ENCODE measurements at regions not wholly inside any gene's neighbourhood (a gene's known extent, or its start where the extent isn't known, plus 50 kb on each side); places are given as distances from the start of the nearest gene placed in this dataset.

DNA sequence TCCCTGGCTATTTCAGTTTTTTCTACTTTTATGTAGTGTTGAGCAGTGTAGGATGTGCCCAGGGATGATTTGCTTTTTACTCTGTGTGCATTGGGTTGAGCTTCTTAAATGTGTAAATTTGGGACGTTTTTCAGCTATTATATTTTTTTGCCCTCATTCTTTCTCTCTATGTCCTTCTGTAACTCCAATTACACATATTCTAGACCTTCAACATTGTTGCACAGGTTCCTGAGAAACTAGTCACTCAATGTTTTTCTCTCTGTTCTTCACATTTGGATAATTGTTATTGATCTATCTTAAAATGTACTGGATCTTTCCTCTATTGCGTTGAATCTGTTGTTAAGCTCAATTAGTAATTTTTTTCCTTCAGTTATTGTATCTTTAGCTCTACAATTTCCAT, 162.7 kb upstream of the TCF21 start:
- H3K9me2 ChIP-seq (replicated peaks; ENCODE audit: low read length): no peaks in the 10 kb centered on the region
- H3K4me2 ChIP-seq (ENCODE audit: low read length): no peak overlapping the region
- no peaks in the 10 kb centered on the region for H4K20me1 ChIP-seq (ENCODE audit: low read length)
- H3K9me3 ChIP-seq (ENCODE audit: low read length): no peaks in the 10 kb centered on the region
- no peak overlapping the region for H3K27ac ChIP-seq (ENCODE audit: low read length)
- ATAC-seq: no peak
- no peaks in the 10 kb centered on the region for H3K36me3 ChIP-seq (ENCODE audit: low read depth, low read length)
- CTCF ChIA-PET: no interaction called here
- POLR2A ChIA-PET (ENCODE audit: unreplicated experiment): interaction anchor here (0.6 kb wide), 1 partner anchor 78 kb away, joined by 3 read pairs; no protein-coding TSS in a partner anchor
- H3K9ac ChIP-seq (ENCODE audit: low read length): no peak overlapping the region
- H3K4me1 ChIP-seq (ENCODE audit: insufficient read depth, low read length): no peaks in the 10 kb centered on the region; the same call in 1 of the 2 replicates
- intact Hi-C loops (cut with micrococcal nuclease): no loop called here
- no peaks in the 10 kb centered on the region for H3F3A ChIP-seq (ENCODE audit: low read length, unreplicated experiment)
- H3K79me2 ChIP-seq (ENCODE audit: low read length): no peaks in the 10 kb centered on the region
- TF ChIP-seq, protein P1, sequence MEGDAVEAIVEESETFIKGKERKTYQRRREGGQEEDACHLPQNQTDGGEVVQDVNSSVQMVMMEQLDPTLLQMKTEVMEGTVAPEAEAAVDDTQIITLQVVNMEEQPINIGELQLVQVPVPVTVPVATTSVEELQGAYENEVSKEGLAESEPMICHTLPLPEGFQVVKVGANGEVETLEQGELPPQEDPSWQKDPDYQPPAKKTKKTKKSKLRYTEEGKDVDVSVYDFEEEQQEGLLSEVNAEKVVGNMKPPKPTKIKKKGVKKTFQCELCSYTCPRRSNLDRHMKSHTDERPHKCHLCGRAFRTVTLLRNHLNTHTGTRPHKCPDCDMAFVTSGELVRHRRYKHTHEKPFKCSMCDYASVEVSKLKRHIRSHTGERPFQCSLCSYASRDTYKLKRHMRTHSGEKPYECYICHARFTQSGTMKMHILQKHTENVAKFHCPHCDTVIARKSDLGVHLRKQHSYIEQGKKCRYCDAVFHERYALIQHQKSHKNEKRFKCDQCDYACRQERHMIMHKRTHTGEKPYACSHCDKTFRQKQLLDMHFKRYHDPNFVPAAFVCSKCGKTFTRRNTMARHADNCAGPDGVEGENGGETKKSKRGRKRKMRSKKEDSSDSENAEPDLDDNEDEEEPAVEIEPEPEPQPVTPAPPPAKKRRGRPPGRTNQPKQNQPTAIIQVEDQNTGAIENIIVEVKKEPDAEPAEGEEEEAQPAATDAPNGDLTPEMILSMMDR (conservative IDR thresholded peaks at IDR 0.05; ENCODE audit: low read depth, low read length): no peak
- TF ChIP-seq EZH2phosphoT487 (IDR thresholded peaks at IDR 0.05; ENCODE audit: borderline replicate concordance, low read length) (no peak), EZH2 (IDR thresholded peaks at IDR 0.05; ENCODE audit: low read length, unreplicated experiment) (no peak)
- DNase-seq: no peak
- H3K27me3 ChIP-seq (ENCODE audit: low read length): no peaks in the 10 kb centered on the region
- no peak overlapping the region for H2AFZ ChIP-seq (ENCODE audit: low read length)
- BruUV-seq (replicated peaks): no TSS peak
- no peak overlapping the region for H3K4me3 ChIP-seq (ENCODE audit: low read length)

DNA sequence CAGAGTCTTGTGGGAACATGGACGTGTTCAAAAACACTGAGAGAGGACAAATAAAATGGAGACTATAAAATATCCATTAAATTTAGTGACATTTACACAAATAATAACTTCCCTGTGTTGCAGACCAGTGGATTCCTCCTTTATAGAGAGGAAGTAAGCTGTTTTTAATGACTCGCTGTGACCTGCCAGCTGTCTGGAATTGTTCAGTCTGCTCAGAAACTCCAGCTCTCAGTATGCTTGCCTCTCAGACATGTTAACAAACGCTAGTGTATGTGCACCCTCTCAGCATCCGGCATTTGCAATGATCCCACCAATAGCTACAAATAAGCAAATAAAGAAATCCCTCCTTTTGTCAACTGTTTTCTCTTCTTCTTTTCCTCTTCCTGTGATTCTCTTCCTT, 158.0 kb upstream of the TCF21 start:
- Histone ChIP-seq H3K9me3 (ENCODE audit: low read length) (no peaks in the 10 kb centered on the region), H2AFZ (ENCODE audit: low read length) (peak overlapping the region; percentile 18), H3K27me3 (ENCODE audit: low read length) (no peaks in the 10 kb centered on the region), H3K9ac (ENCODE audit: low read length) (no peak overlapping the region), H3K79me2 (ENCODE audit: low read length) (no peaks in the 10 kb centered on the region), H3K4me1 (ENCODE audit: insufficient read depth, low read length) (no peaks in the 10 kb centered on the region; the same call in 1 of the 2 replicates), H3K36me3 (ENCODE audit: low read depth, low read length) (no peaks in the 10 kb centered on the region), H3K4me2 (ENCODE audit: low read length) (no peak overlapping the region), H3F3A (ENCODE audit: low read length, unreplicated experiment) (no peaks in the 10 kb centered on the region), H4K20me1 (ENCODE audit: low read length) (no peaks in the 10 kb centered on the region), H3K9me2 (replicated peaks; ENCODE audit: low read length) (no peaks in the 10 kb centered on the region), H3K4me3 (ENCODE audit: low read length) (no peak overlapping the region), H3K27ac (ENCODE audit: low read length) (0 out of 2 replicates have a peak overlapping the region, but pooled peaks have one; percentile 14)
- POLR2A ChIA-PET (ENCODE audit: unreplicated experiment): interaction anchor here (0.6 kb wide), 1 partner anchor 156 kb away, joined by 5 read pairs; no protein-coding TSS in a partner anchor
- TF ChIP-seq, protein P1 (conservative IDR thresholded peaks at IDR 0.05; ENCODE audit: low read depth, low read length): no peak
- TF ChIP-seq EZH2 (IDR thresholded peaks at IDR 0.05; ENCODE audit: low read length, unreplicated experiment): no peak
- TF ChIP-seq EZH2phosphoT487 (IDR thresholded peaks at IDR 0.05; ENCODE audit: borderline replicate concordance, low read length): no peak
- DNase-seq (peak; percentile 11), ATAC-seq (peak; percentile 72)
- intact Hi-C loops (cut with micrococcal nuclease): no loop called here
- BruUV-seq (replicated peaks): no TSS peak
- CTCF ChIA-PET: no interaction called here

DNA sequence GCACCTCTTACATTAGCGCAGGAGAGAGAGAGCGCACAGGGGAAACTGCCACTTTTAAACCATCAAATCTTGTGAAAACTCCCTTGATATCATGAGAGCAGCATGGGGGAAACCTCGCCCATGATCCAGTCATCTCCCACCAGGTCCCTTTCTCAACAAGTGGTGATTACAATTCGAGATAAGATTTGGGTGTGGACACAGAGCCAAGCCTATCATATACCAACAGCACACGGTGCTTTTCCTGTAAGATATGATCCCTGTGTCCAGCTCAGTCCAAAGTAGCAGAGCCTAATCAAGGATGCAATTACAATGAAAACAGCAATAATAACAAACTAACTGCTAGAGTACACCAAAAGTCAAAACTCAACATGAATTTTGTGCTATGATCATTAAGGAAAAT, 148.7 kb upstream of the TCF21 start:
- no peak overlapping the region for H3K4me3 ChIP-seq (ENCODE audit: low read length)
- CTCF ChIA-PET: no interaction called here
- intact Hi-C loops (cut with micrococcal nuclease): no loop called here

More for the DNA sequence above, 148.7 kb upstream of the TCF21 start:
- Histone ChIP-seq H3K9me2 (replicated peaks; ENCODE audit: low read length) (no peaks in the 10 kb centered on the region), H3K9me3 (ENCODE audit: low read length) (no peaks in the 10 kb centered on the region), H3F3A (ENCODE audit: low read length, unreplicated experiment) (no peaks in the 10 kb centered on the region), H3K79me2 (ENCODE audit: low read length) (no peaks in the 10 kb centered on the region), H3K9ac (ENCODE audit: low read length) (no peak overlapping the region), H3K4me2 (ENCODE audit: low read length) (no peak overlapping the region), H3K27ac (ENCODE audit: low read length) (no peak overlapping the region), H3K27me3 (ENCODE audit: low read length) (no peaks in the 10 kb centered on the region), H2AFZ (ENCODE audit: low read length) (no peak overlapping the region), H3K36me3 (ENCODE audit: low read depth, low read length) (no peaks in the 10 kb centered on the region), H4K20me1 (ENCODE audit: low read length) (no peaks in the 10 kb centered on the region), H3K4me1 (ENCODE audit: insufficient read depth, low read length) (peaks cover 18% of the 10 kb centered on the region)
- DNase-seq (no peak), ATAC-seq (no peak)
- TF ChIP-seq, protein P1 (conservative IDR thresholded peaks at IDR 0.05; ENCODE audit: low read depth, low read length): no peak
- TF ChIP-seq EZH2phosphoT487 (IDR thresholded peaks at IDR 0.05; ENCODE audit: borderline replicate concordance, low read length): no peak
- no peak for TF ChIP-seq EZH2 (IDR thresholded peaks at IDR 0.05; ENCODE audit: low read length, unreplicated experiment)
- POLR2A ChIA-PET (ENCODE audit: unreplicated experiment): no interaction called here
- no TSS peak for BruUV-seq (replicated peaks)

Data from PC-3 (cell line).